Gastroesophageal sphincter (tissue), 3 donors: ENCODE measurements at regions not wholly inside any gene's neighbourhood (a gene's known extent, or its start where the extent isn't known, plus 50 kb on each side); places are given as distances from the start of the nearest gene placed in this dataset.

ENCODE experiments used
- CTCF ChIP-seq, 4 experiments: fragments of 200-600 bp in 2 of 4; fragments of 450-650 bp in 2 of 4; sonication (generic) in 1 of 4; IDR thresholded peaks; one replicate each; pipeline ENCODE4 v1.5.1; 2017 to 2019; ENCODE audit warnings: antibody characterized with exemption in 4 of 4, mild to moderate bottlenecking in 2 of 4, moderate library complexity in 2 of 4
- EP300 ChIP-seq: sonication (generic); formaldehyde crosslinking; IDR thresholded peaks from one replicate; pipeline ENCODE4 v1.6.1; 2017; ENCODE audit warnings: antibody characterized with exemption, mild to moderate bottlenecking
- POLR2A ChIP-seq, 2 donors: fragments of 450-650 bp; IDR thresholded peaks; one replicate each; pipeline ENCODE4 v1.6.1; 2017; ENCODE audit warnings: antibody characterized with exemption in 2 of 2, mild to moderate bottlenecking in 2 of 2, moderate library complexity in 1 of 2
- POLR2AphosphoS5 ChIP-seq: sonication (generic); formaldehyde crosslinking; IDR thresholded peaks from one replicate; pipeline ENCODE4 v1.6.1; 2017; ENCODE audit warnings: antibody characterized with exemption

GRCh38 chr6:26309731-26310142, 55.3 kb upstream of the BTN3A2 start:
- TF ChIP-seq CTCF (IDR thresholded peaks at IDR 0.05) (no peak), POLR2A (IDR thresholded peaks at IDR 0.05) (no peak), POLR2AphosphoS5 (no peak), EP300 (no peak)
